NCI-H1048 (cell line): ENCODE measurements at regions not wholly inside any gene's neighbourhood (a gene's known extent, or its start where the extent isn't known, plus 50 kb on each side); places are given as distances from the start of the nearest gene placed in this dataset.
"Not testable (repeated sequence)": the region's sequence is repeated elsewhere in the genome, so short reads cannot be mapped to it uniquely, and the experiment has no call there.

Experiments used
- DNase-seq: peaks from one replicate; lab custom pipeline; 2025; lab: John Stamatoyannopoulos, UW

GRCh38 chr5:102664616-102665335, 90.3 kb upstream of the PAM start:
- no peak for DNase-seq

- no peak for DNase-seq
Measured at GRCh38 chr5:102666164-102666946, 88.8 kb upstream of the PAM start.

- no peak for DNase-seq
Measured at GRCh38 chr5:102668220-102668932, 86.7 kb upstream of the PAM start.

- no peak for DNase-seq
Measured at GRCh38 chr5:102670224-102670836, 84.8 kb upstream of the PAM start.

- DNase-seq = not testable (repeated sequence)
Measured at GRCh38 chr5:102671033-102671734, 83.9 kb upstream of the PAM start.

GRCh38 chr5:102678267-102679058, 76.6 kb upstream of the PAM start:
- DNase-seq = no peak

GRCh38 chr5:102681403-102681983, 73.6 kb upstream of the PAM start:
- DNase-seq = peak; percentile 34

- no peak for DNase-seq
Measured at GRCh38 chr5:102682101-102682647, 72.9 kb upstream of the PAM start.

GRCh38 chr5:102688076-102688475, 67.0 kb upstream of the PAM start:
- not testable (repeated sequence) for DNase-seq

- not testable (repeated sequence) for DNase-seq
Measured at GRCh38 chr5:102688581-102689342, 66.3 kb upstream of the PAM start.

GRCh38 chr5:102690910-102691309, 64.2 kb upstream of the PAM start:
- no peak for DNase-seq

GRCh38 chr5:102691434-102691833, 63.7 kb upstream of the PAM start:
- DNase-seq = no peak

- no peak for DNase-seq
Measured at GRCh38 chr5:102700120-102700831, 54.8 kb upstream of the PAM start.

GRCh38 chr5:102700916-102701315, 54.2 kb upstream of the PAM start:
- DNase-seq = no peak

- no peak for DNase-seq
Measured at GRCh38 chr5:102701748-102702147, 53.4 kb upstream of the PAM start.
